ENCODE measurements at regions not wholly inside any gene's neighbourhood (a gene's known extent, or its start where the extent isn't known, plus 50 kb on each side); places are given as distances from the start of the nearest gene placed in this dataset.

- Mint-ChIP-seq H3K4me3 (no peak overlapping the region), H3K27ac (no peak overlapping the region), H3K4me1 (no peaks in the 10 kb centered on the region), H3K27me3 (ENCODE audit: low read depth) (peaks cover 4% of the 10 kb centered on the region), H3K36me3 (ENCODE audit: low read depth) (no peaks in the 10 kb centered on the region), H3K9me3 (no peaks in the 10 kb centered on the region)
- TF ChIP-seq, protein P1, sequence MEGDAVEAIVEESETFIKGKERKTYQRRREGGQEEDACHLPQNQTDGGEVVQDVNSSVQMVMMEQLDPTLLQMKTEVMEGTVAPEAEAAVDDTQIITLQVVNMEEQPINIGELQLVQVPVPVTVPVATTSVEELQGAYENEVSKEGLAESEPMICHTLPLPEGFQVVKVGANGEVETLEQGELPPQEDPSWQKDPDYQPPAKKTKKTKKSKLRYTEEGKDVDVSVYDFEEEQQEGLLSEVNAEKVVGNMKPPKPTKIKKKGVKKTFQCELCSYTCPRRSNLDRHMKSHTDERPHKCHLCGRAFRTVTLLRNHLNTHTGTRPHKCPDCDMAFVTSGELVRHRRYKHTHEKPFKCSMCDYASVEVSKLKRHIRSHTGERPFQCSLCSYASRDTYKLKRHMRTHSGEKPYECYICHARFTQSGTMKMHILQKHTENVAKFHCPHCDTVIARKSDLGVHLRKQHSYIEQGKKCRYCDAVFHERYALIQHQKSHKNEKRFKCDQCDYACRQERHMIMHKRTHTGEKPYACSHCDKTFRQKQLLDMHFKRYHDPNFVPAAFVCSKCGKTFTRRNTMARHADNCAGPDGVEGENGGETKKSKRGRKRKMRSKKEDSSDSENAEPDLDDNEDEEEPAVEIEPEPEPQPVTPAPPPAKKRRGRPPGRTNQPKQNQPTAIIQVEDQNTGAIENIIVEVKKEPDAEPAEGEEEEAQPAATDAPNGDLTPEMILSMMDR (IDR thresholded peaks at IDR 0.05; ENCODE audit: unreplicated experiment in 3 of 3), result no peak
These were observed 82.8 kb upstream of the PDE4D start for GRCh38 chr5:59976342-59976741.

- no peaks in the 10 kb centered on the region for H3K36me3 Mint-ChIP-seq (ENCODE audit: low read depth)
- H3K27me3 Mint-ChIP-seq (ENCODE audit: low read depth), result peaks cover 4% of the 10 kb centered on the region
- H3K4me1 Mint-ChIP-seq, result no peaks in the 10 kb centered on the region
- peaks cover 3% of the 10 kb centered on the region for H3K9me3 Mint-ChIP-seq
- TF ChIP-seq, protein P1 (IDR thresholded peaks at IDR 0.05; ENCODE audit: unreplicated experiment in 3 of 3), result no peak
- no peak overlapping the region for H3K27ac Mint-ChIP-seq
- no peak overlapping the region for H3K4me3 Mint-ChIP-seq
These were observed 78.5 kb upstream of the PDE4D start for GRCh38 chr5:59972043-59972442.

DNA sequence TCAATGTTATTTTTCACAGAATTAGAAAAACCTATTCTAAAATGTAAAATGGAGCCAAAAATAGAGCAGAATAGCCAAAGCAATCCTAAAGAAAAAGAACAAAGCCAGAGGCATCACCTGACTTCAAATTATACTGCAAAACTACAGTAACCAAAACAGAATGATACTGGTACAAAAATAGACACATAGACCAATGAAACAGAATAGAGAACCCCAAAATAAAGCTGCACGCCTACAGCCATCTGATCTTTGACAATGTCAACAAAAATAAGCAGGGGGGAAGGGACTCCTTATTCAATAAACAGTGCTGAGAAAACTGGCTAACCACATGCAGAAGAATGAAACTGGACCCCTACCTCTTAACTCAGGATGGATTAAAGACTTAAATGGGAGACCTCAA is 65.8 kb upstream of the PDE4D start:
- no peaks in the 10 kb centered on the region for H3K36me3 Mint-ChIP-seq (ENCODE audit: low read depth)
- no peaks in the 10 kb centered on the region for H3K4me1 Mint-ChIP-seq
- H3K4me3 Mint-ChIP-seq, result no peak overlapping the region
- H3K27me3 Mint-ChIP-seq (ENCODE audit: low read depth), result no peaks in the 10 kb centered on the region
- TF ChIP-seq, protein P1 (IDR thresholded peaks at IDR 0.05; ENCODE audit: unreplicated experiment in 3 of 3), result no peak
- no peak overlapping the region for H3K27ac Mint-ChIP-seq
- no peaks in the 10 kb centered on the region for H3K9me3 Mint-ChIP-seq

- H3K4me1 Mint-ChIP-seq, result no peaks in the 10 kb centered on the region
- no peaks in the 10 kb centered on the region for H3K9me3 Mint-ChIP-seq
- no peaks in the 10 kb centered on the region for H3K36me3 Mint-ChIP-seq (ENCODE audit: low read depth)
- no peak overlapping the region for H3K27ac Mint-ChIP-seq
- TF ChIP-seq, protein P1 (IDR thresholded peaks at IDR 0.05; ENCODE audit: unreplicated experiment in 3 of 3), result no peak
- H3K27me3 Mint-ChIP-seq (ENCODE audit: low read depth), result no peaks in the 10 kb centered on the region
- H3K4me3 Mint-ChIP-seq, result no peak overlapping the region
These were observed 62.7 kb upstream of the PDE4D start for GRCh38 chr5:59956130-59956783.

DNA sequence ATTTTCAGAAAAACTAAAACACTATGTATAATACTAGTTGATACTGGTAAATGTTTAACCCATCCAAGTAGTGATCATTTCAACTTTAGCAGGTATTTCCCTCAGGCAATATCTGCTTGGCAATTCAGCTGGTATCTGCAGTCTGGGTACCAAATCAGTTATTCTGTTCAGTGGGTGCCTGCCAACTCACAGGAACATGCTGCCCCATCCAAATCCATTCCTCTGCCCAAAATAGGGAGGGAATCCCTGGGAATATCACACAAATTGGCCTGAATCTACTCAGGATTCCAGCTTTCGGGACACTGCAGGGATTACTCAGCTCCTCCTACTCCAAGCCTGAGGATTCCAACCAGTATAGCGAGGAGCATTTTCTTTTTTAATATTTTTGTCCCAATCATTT is 61.7 kb upstream of the PDE4D start:
- H3K4me3 Mint-ChIP-seq, result no peak overlapping the region
- no peaks in the 10 kb centered on the region for H3K4me1 Mint-ChIP-seq
- TF ChIP-seq, protein P1 (IDR thresholded peaks at IDR 0.05; ENCODE audit: unreplicated experiment in 3 of 3), result no peak
- no peaks in the 10 kb centered on the region for H3K27me3 Mint-ChIP-seq (ENCODE audit: low read depth)
- no peaks in the 10 kb centered on the region for H3K36me3 Mint-ChIP-seq (ENCODE audit: low read depth)
- H3K9me3 Mint-ChIP-seq, result no peaks in the 10 kb centered on the region
- H3K27ac Mint-ChIP-seq, result no peak overlapping the region

- Mint-ChIP-seq H3K36me3 (ENCODE audit: low read depth) (no peaks in the 10 kb centered on the region), H3K27me3 (ENCODE audit: low read depth) (no peaks in the 10 kb centered on the region), H3K4me3 (no peak overlapping the region), H3K27ac (no peak overlapping the region), H3K4me1 (no peaks in the 10 kb centered on the region), H3K9me3 (no peaks in the 10 kb centered on the region)
- TF ChIP-seq, protein P1 (IDR thresholded peaks at IDR 0.05; ENCODE audit: unreplicated experiment in 3 of 3), result no peak
These were observed 50.1 kb upstream of the PDE4D start for GRCh38 chr5:59943452-59944113.
